Thyroid gland (tissue), 4 donors: ENCODE measurements at regions not wholly inside any gene's neighbourhood (a gene's known extent, or its start where the extent isn't known, plus 50 kb on each side); places are given as distances from the start of the nearest gene placed in this dataset.

Source experiments
- DNase-seq, 2 donors: peaks; one replicate each; pipeline ENCODE4 v3.0.0-alpha.2; 2019
- H3K27ac ChIP-seq, 3 donors: fragments of 200-600 bp; sonication (generic); 1 replicate in 2 of 3; 2 replicates in 1 of 3; pipeline ENCODE4 v1.5.1; 2016 to 2019; ENCODE audit warnings: mild to moderate bottlenecking in 1 of 3, moderate library complexity in 1 of 3
- H3K27me3 ChIP-seq: fragments of 200-600 bp; sonication (generic); one replicate; pipeline ENCODE4 v1.5.1; 2019
- H3K36me3 ChIP-seq, 2 donors: fragments of 200-600 bp; sonication (generic); one replicate each; pipeline ENCODE4 v1.5.1; 2016 to 2019
- H3K4me1 ChIP-seq, 2 donors: fragments of 200-600 bp; sonication (generic); one replicate each; pipeline ENCODE4 v1.5.1; 2017 to 2019
- H3K4me3 ChIP-seq, 3 donors: fragments of 200-600 bp; sonication (generic); replicated peaks in 1 of 3; 1 replicate in 2 of 3; 2 replicates in 1 of 3; pipeline ENCODE4 v1.5.1; 2016; ENCODE audit warnings: mild to moderate bottlenecking in 1 of 3
- H3K9me3 ChIP-seq: fragments of 200-600 bp; sonication (generic); one replicate; pipeline ENCODE4 v1.5.1; 2017
- CTCF ChIP-seq, 6 experiments: fragments of 200-600 bp in 3 of 6; fragments of 450-650 bp in 3 of 6; sonication (generic) in 3 of 6; IDR thresholded peaks; one replicate each; pipeline ENCODE4 v1.5.1; 2016 to 2019; ENCODE audit warnings: antibody characterized with exemption in 6 of 6, mild to moderate bottlenecking in 2 of 6, inconsistent platforms in 1 of 6, moderate library complexity in 1 of 6
- POLR2A ChIP-seq, 2 donors: fragments of 450-650 bp; IDR thresholded peaks; one replicate each; pipeline ENCODE4 v1.6.1; 2017; ENCODE audit warnings: antibody characterized with exemption in 2 of 2, mild to moderate bottlenecking in 2 of 2, moderate library complexity in 1 of 2
- WGBS, 2 donors: methylation state at CpG; one replicate each; pipeline ENCODE4 v1.1.5; 2017; 5-methylcytosine and 5-hydroxymethylcytosine counted together
- intact Hi-C: fragments of 100-400 bp; cut with DNase I; formaldehyde crosslinking; loops from one replicate; pipeline ENCODE4 v1.15.1; 2023

DNA sequence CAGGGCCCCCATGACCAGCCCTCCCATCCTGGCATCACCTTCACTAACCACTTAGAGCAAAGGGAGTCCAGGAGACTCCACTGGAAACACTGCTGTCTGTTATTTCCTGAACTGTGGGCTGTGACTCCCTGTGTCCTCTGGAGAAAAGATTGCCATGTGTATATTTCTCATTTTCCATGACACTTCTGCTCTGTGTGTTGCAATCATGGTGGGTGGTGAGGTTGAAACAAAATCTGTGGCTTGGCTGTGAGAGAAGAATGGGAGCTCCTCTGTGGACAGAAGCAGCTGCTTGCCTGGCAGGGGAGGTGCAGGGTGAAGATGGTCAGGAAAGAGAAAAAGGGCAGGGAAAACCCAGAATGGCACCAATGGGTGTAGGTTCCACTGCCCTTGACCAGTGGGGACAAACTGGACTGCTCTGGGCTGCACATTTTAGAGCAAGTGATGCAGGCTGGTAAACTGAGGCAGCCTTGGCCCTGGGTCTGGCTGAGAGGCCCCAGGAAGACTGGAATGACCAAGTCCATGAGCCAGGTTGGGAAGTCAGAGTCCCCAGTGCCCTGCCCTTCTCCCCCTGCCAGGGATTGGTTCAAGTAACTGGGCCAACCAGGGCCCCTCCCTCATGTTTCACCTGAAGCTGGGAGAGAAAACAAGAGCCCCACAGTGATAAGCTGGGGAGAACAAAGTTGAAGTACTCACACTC, 314.3 kb downstream of the C16orf95 start:
- Histone ChIP-seq H3K36me3 (no peaks in the 10 kb centered on the region), H3K27ac (no peak overlapping the region), H3K4me1 (no peaks in the 10 kb centered on the region), H3K9me3 (no peaks in the 10 kb centered on the region), H3K27me3 (no peaks in the 10 kb centered on the region), H3K4me3 (no peak overlapping the region)
- DNase-seq = no peak
- intact Hi-C loops = no loop called here
- TF ChIP-seq POLR2A (IDR thresholded peaks at IDR 0.05) = no peak
- no peak for TF ChIP-seq CTCF (IDR thresholded peaks at IDR 0.05)

- intact Hi-C loops = no loop called here
- no peak for DNase-seq
- Histone ChIP-seq H3K36me3 (no peaks in the 10 kb centered on the region), H3K27ac (no peak overlapping the region), H3K4me1 (no peaks in the 10 kb centered on the region), H3K9me3 (no peaks in the 10 kb centered on the region), H3K4me3 (no peak overlapping the region), H3K27me3 (no peaks in the 10 kb centered on the region)
- 63 to 65% methylated on average over 2 of the region's 2 CpGs for WGBS, 2 donors
- TF ChIP-seq CTCF (IDR thresholded peaks at IDR 0.05) (no peak), POLR2A (IDR thresholded peaks at IDR 0.05) (no peak)
Observed at GRCh38 chr16:87003414-87003755, 313.8 kb downstream of the C16orf95 start.

GRCh38 chr16:87006021-87006420, 311.2 kb downstream of the C16orf95 start:
- TF ChIP-seq POLR2A (IDR thresholded peaks at IDR 0.05) = no peak
- TF ChIP-seq CTCF (IDR thresholded peaks at IDR 0.05) = no peak
- WGBS, 2 donors = 87 to 90% methylated on average over 2 to 5 of the region's 6 CpGs
- no peaks in the 10 kb centered on the region for H3K36me3 ChIP-seq
- DNase-seq = no peak
- no peaks in the 10 kb centered on the region for H3K9me3 ChIP-seq
- no peak overlapping the region for H3K27ac ChIP-seq
- no peaks in the 10 kb centered on the region for H3K27me3 ChIP-seq
- intact Hi-C loops = no loop called here
- H3K4me1 ChIP-seq = no peaks in the 10 kb centered on the region
- H3K4me3 ChIP-seq = no peak overlapping the region

- no peak for TF ChIP-seq CTCF (IDR thresholded peaks at IDR 0.05)
- TF ChIP-seq POLR2A (IDR thresholded peaks at IDR 0.05) = no peak
- no peaks in the 10 kb centered on the region for H3K36me3 ChIP-seq
- no peaks in the 10 kb centered on the region for H3K9me3 ChIP-seq
- DNase-seq = no peak
- H3K4me3 ChIP-seq = no peak overlapping the region
- 73 to 87% methylated on average over 11 to 12 of the region's 12 CpGs for WGBS, 2 donors
- no peaks in the 10 kb centered on the region for H3K27me3 ChIP-seq
- H3K4me1 ChIP-seq = no peaks in the 10 kb centered on the region
- intact Hi-C loops = no loop called here
- H3K27ac ChIP-seq = no peak overlapping the region
Observed at GRCh38 chr16:87006789-87007745, 310.1 kb downstream of the C16orf95 start.

DNA sequence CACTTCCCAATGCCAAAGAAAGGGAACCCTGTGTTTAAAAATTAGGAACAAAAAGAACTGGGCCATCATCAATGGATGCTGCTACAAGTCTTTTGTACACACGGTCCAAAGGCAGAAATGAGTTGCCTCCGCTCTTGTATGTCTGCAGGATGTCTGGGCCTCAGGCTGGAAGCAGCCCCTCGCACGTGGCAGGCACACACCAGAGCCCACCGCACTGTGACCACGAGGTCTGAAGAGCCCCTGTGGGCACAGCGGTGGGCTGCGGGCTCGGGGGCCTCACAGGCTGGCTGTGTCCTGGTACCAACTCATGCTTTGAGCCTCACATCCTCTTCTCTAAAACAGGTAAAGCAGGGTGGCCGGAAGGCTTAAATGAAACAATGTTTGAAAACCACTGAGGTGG, 309.3 kb downstream of the C16orf95 start:
- H3K27me3 ChIP-seq = no peaks in the 10 kb centered on the region
- no peaks in the 10 kb centered on the region for H3K4me1 ChIP-seq
- no peak for TF ChIP-seq CTCF (IDR thresholded peaks at IDR 0.05)
- TF ChIP-seq POLR2A (IDR thresholded peaks at IDR 0.05) = no peak
- intact Hi-C loops = no loop called here
- H3K9me3 ChIP-seq = no peaks in the 10 kb centered on the region
- 89 to 96% methylated on average over 7 to 10 of the region's 10 CpGs for WGBS, 2 donors
- no peak overlapping the region for H3K27ac ChIP-seq
- no peaks in the 10 kb centered on the region for H3K36me3 ChIP-seq
- no peak overlapping the region for H3K4me3 ChIP-seq
- no peak for DNase-seq
